HG03442 (cell line): ENCODE measurements at regions not wholly inside any gene's neighbourhood (a gene's known extent, or its start where the extent isn't known, plus 50 kb on each side); places are given as distances from the start of the nearest gene placed in this dataset.

Source experiments
- ATAC-seq: cut with Tn5 transposase; IDR thresholded peaks from one replicate; pipeline ENCODE4 v1.9.1; 2021; ENCODE audit warnings: mild to moderate bottlenecking, moderate library complexity; ENCODE audit not compliant: unreplicated experiment

DNA sequence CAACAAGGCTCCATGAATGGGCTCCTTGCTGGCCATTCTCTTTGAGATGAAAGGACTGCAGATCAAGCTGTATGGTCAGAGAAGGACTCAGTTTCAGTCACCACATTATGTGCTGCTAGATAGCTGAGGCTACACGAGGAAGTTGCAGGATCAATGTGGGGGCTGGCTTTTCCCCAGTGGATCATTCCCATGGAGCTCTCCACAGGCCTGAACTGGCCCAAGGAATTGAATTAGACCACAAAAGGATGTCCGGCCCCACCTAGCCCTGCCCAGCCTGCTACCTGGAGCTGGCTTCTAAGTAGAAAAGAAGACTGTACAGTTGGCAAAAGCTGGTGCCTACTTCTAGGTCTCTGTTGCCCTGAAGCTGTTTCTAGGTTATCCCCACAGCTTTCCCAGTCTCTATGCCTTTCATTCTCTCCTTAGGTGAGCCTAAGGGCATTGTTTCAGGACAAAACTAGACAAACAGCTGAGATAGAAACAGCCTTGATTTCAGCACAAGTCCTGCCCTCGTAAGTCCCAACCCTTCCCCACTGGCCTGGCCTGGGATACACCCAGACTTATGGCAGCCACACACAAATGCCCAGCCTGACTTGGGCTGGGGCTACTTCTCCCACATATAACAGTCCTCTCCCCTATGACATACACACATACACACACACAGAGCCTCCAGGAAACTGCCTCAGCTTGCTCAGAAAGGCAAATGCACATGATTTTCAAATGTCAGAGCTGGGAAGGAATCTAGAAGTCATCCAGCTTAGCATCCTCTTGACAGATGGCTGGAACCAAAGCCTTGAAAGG, 129.1 kb upstream of the NCAM1 start:
- no peak for ATAC-seq

GRCh38 chr11:112834277-112834755, 126.9 kb upstream of the NCAM1 start:
- ATAC-seq = no peak

DNA sequence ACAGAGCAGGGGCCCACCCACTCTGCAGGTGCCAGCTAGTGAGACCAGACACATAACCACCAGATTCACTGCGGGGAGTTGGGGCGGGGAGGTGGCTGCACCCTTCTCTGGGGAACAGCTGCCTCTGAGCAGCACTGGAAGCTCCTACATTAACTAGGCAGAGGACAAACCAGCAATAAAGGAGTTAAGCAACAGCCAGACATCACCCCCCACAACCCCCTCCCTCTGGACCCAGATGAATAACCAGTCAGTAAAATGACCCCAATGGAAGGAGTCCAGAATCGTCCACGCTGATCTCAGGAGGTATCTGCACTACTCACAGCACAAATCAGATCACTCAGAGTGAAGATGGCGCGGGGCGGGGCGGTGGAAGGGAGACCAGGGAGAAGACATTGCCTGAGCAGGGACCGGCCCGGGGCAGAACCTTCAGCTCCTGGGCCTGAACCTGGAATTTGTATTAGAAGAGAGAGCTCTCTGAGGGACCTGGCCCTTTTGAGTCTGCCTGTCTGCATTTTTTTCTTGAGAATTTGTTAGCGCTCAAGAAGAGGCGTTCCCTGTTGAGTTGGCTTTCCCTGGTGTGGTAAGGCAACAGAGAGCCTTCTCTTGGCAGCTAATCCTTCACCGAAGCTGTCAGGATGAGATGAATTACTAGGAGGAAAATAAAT, 125.5 kb upstream of the NCAM1 start:
- no peak for ATAC-seq

DNA sequence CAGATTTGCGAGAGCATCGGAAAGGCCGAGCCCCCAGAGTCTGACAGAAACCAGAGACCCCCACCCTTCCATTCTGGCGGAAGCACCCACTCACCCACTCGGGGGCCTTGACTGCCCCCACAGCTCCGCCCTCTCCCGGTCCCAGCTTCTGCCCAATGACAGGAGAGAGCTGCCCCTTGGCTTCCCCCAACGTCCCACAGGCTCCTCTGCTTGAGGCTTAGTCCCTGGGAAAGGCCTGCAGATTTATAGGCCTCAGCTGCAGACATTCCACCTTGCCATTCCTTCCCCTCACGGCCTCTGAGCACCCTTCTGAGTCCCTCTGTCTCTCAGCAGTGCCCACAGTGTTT, 125.0 kb upstream of the NCAM1 start:
- ATAC-seq = no peak

GRCh38 chr11:112837162-112837826, 123.9 kb upstream of the NCAM1 start:
- no peak for ATAC-seq

- ATAC-seq = no peak
Measured at GRCh38 chr11:112839051-112839450, 122.2 kb upstream of the NCAM1 start.

DNA sequence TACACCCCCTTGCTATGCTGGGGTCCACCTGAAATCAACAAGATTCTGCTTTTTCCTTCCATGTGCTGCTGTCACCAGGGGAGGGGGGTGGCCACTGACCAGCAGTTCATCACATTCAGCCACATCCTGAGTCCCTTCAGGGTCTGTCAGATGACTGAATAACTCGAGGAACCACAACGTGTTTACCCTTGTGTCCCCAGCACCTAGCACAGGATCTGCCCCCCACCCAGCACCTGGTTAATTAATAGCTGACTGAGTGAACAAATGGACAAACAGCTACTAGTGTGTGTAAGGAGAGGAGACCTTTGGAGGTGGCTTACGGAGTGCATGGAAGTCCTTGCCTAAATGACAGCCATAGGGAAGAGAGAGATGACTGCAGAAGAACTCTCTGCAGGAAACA, 119.5 kb upstream of the NCAM1 start:
- no peak for ATAC-seq

GRCh38 chr11:112842151-112842550, 119.1 kb upstream of the NCAM1 start:
- no peak for ATAC-seq

DNA sequence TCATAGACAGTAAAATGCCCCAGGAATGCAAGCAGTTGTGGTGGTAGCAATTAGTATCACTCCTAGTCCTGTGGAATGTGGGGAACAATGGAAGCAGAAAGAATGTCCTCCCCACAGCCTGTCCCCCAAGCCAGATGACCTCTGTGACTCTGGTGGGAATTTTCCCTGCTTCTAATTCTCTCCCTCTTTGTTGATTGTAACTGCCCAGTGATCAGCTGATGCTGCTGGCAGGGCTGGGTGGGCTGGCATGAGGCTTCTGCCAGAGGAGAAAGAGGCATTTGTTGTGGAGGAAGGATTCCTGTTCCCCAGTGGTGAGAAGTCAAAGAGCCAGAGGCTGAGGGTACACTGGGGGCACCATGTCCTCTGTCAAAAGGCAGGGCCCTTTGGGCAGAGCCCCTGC, 116.7 kb upstream of the NCAM1 start:
- ATAC-seq = no peak

DNA sequence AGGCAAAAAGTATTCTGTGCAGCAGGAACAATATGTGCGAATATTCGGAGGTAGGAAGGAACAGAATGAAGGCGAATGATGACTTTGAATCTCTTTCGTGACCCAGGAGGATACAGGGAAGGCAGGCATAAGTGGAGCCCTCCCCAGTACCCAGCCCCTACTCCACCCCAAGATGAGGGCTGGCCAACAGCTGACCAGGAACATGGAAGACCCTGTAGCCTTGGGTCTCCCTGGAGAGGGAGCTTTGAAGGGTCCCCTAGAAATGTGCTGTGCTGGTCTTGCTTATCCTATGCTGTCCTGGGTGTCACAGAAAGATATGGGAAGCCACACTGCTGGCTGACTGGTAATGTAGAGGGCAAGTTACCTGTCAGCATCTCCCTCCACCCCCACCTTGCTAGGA, 113.7 kb upstream of the NCAM1 start:
- ATAC-seq = no peak

- ATAC-seq = no peak
Measured at GRCh38 chr11:112852143-112852866, 108.9 kb upstream of the NCAM1 start.

GRCh38 chr11:112856133-112856532, 105.1 kb upstream of the NCAM1 start:
- ATAC-seq = no peak

GRCh38 chr11:112856591-112856990, 104.6 kb upstream of the NCAM1 start:
- no peak for ATAC-seq

GRCh38 chr11:112858289-112859023, 102.8 kb upstream of the NCAM1 start:
- no peak for ATAC-seq

- no peak for ATAC-seq
Measured at GRCh38 chr11:112859787-112860186, 101.4 kb upstream of the NCAM1 start.

- ATAC-seq = no peak
Measured at GRCh38 chr11:112861356-112861755, 99.9 kb upstream of the NCAM1 start.

DNA sequence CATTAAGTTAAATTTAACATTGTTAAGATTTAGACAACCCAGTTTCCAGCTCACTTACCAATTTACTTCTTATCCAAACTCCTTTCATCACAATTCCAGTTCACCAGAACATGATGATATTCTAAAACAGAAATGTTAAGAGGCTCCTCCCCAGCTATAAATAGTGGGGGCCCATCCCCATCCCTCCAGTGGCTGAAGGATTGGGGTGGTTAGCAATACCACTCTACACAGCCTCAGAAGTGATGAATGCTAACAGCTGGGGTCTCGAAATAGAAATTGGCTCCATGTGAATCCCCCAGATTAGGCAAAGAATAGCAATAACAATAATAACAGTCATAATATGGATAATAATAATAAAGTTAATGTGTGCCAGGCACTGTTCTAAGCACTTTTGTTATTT, 97.9 kb upstream of the NCAM1 start:
- no peak for ATAC-seq

GRCh38 chr11:112864672-112865071, 96.5 kb upstream of the NCAM1 start:
- no peak for ATAC-seq

DNA sequence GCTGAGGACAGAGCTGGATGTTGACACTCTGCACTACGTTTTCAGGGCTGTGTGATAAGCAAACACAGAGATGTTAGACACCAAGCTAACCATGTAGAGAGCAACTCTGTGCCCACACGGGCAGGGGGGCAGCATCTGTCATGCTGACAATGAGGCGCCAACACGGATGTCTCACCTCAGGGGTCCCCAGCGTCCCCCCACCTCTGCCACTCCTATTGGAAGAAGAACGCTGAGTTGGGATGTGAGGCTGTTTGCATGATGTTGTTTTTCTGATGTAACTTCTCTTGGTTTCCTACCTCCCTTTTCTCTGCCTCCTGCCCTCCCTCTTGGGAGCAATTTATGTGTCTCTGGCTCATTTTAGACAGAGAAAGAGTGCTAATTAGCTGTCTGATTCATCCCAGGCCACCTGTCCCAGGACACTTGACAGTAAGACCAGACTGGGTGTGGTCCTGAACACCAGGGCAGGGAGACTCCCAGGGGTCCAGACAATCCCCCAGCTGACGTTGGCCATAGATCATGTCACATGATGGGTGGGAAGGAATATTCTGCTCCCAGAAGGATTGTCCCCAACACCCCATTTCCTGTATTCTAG, 89.2 kb upstream of the NCAM1 start:
- ATAC-seq = no peak

GRCh38 chr11:112874980-112875379, 86.2 kb upstream of the NCAM1 start:
- ATAC-seq = no peak
